Sigmoid colon (tissue), 4 donors: ENCODE measurements at regions not wholly inside any gene's neighbourhood (a gene's known extent, or its start where the extent isn't known, plus 50 kb on each side); places are given as distances from the start of the nearest gene placed in this dataset.
"Not testable (repeated sequence)": the region's sequence is repeated elsewhere in the genome, so short reads cannot be mapped to it uniquely, and the experiment has no call there.

Experiments
- CTCF ChIP-seq, 4 experiments: fragments of 450-650 bp in 3 of 4; fragments of 200-600 bp in 1 of 4; IDR thresholded peaks; one replicate each; pipeline ENCODE4 v1.5.1; 2016 to 2019; ENCODE audit warnings: antibody characterized with exemption in 4 of 4, mild to moderate bottlenecking in 3 of 4, moderate library complexity in 2 of 4
- POLR2AphosphoS5 ChIP-seq, 4 donors: sonication (generic); formaldehyde crosslinking; IDR thresholded peaks; one replicate each; pipeline ENCODE4 v1.6.1; 2017; ENCODE audit warnings: antibody characterized with exemption in 4 of 4

GRCh38 chr7:150016651-150017189 is 143.0 kb downstream of the ATP6V0E2 start:
- TF ChIP-seq CTCF, POLR2AphosphoS5 (IDR thresholded peaks at IDR 0.05): not testable (repeated sequence)
